ENCODE measurements at regions not wholly inside any gene's neighbourhood (a gene's known extent, or its start where the extent isn't known, plus 50 kb on each side); places are given as distances from the start of the nearest gene placed in this dataset.

GRCh38 chr9:96135076-96135752 is 166.8 kb downstream of the HSD17B3 start:
- H3K9ac ChIP-seq (ENCODE audit: low read depth in 1 of 2, low read length in 2 of 2): no peak overlapping the region
- H3K27ac ChIP-seq (ENCODE audit: low read depth, low read length): no peak overlapping the region
- peaks cover 13 to 25% of the 10 kb centered on the region in 2 donors for H3K4me1 ChIP-seq (ENCODE audit: control insufficient read depth in 1 of 2, insufficient read depth in 2 of 2, low read length in 2 of 2)
- H3K9me3 ChIP-seq (ENCODE audit: control insufficient read depth in 1 of 2, low read length in 2 of 2): no peaks in the 10 kb centered on the region
- peaks cover 0 to 2% of the 10 kb centered on the region in 2 donors for H3K27me3 ChIP-seq (ENCODE audit: control insufficient read depth in 1 of 2, insufficient read depth in 2 of 2, low read length in 2 of 2)
- H3K4me3 ChIP-seq (ENCODE audit: low read depth in 1 of 2, low read length in 2 of 2): no peak overlapping the region
- no peaks in the 10 kb centered on the region for H3K36me3 ChIP-seq (ENCODE audit: control insufficient read depth in 1 of 2, insufficient read depth in 2 of 2, low read length in 2 of 2)

- H3K36me3 ChIP-seq (ENCODE audit: control insufficient read depth in 1 of 2, insufficient read depth in 2 of 2, low read length in 2 of 2): no peaks in the 10 kb centered on the region
- H3K9me3 ChIP-seq (ENCODE audit: control insufficient read depth in 1 of 2, low read length in 2 of 2): no peaks in the 10 kb centered on the region
- no peak overlapping the region for H3K4me3 ChIP-seq (ENCODE audit: low read depth in 1 of 2, low read length in 2 of 2)
- H3K9ac ChIP-seq (ENCODE audit: low read depth in 1 of 2, low read length in 2 of 2): no peak overlapping the region
- H3K4me1 ChIP-seq (ENCODE audit: control insufficient read depth in 1 of 2, insufficient read depth in 2 of 2, low read length in 2 of 2): peaks cover 13 to 19% of the 10 kb centered on the region in 2 donors
- no peak overlapping the region for H3K27ac ChIP-seq (ENCODE audit: low read depth, low read length)
- H3K27me3 ChIP-seq (ENCODE audit: control insufficient read depth in 1 of 2, insufficient read depth in 2 of 2, low read length in 2 of 2): peaks cover 0 to 2% of the 10 kb centered on the region in 2 donors
Observed at GRCh38 chr9:96133321-96134021, 168.5 kb downstream of the HSD17B3 start.

GRCh38 chr9:96131825-96132224 is 170.2 kb downstream of the HSD17B3 start:
- Histone ChIP-seq H3K27ac (ENCODE audit: low read depth, low read length) (no peak overlapping the region), H3K4me1 (ENCODE audit: control insufficient read depth in 1 of 2, insufficient read depth in 2 of 2, low read length in 2 of 2) (peaks cover 8 to 9% of the 10 kb centered on the region in 2 donors), H3K9me3 (ENCODE audit: control insufficient read depth in 1 of 2, low read length in 2 of 2) (no peaks in the 10 kb centered on the region), H3K36me3 (ENCODE audit: control insufficient read depth in 1 of 2, insufficient read depth in 2 of 2, low read length in 2 of 2) (no peaks in the 10 kb centered on the region), H3K27me3 (ENCODE audit: control insufficient read depth in 1 of 2, insufficient read depth in 2 of 2, low read length in 2 of 2) (peaks cover 0 to 2% of the 10 kb centered on the region in 2 donors), H3K4me3 (ENCODE audit: low read depth in 1 of 2, low read length in 2 of 2) (no peak overlapping the region), H3K9ac (ENCODE audit: low read depth in 1 of 2, low read length in 2 of 2) (no peak overlapping the region)

GRCh38 chr9:96130970-96131369 is 171.0 kb downstream of the HSD17B3 start:
- no peak overlapping the region for H3K27ac ChIP-seq (ENCODE audit: low read depth, low read length)
- H3K4me3 ChIP-seq (ENCODE audit: low read depth in 1 of 2, low read length in 2 of 2): no peak overlapping the region
- no peaks in the 10 kb centered on the region for H3K9me3 ChIP-seq (ENCODE audit: control insufficient read depth in 1 of 2, low read length in 2 of 2)
- H3K4me1 ChIP-seq (ENCODE audit: control insufficient read depth in 1 of 2, insufficient read depth in 2 of 2, low read length in 2 of 2): peaks cover 4 to 6% of the 10 kb centered on the region in 2 donors
- H3K27me3 ChIP-seq (ENCODE audit: control insufficient read depth in 1 of 2, insufficient read depth in 2 of 2, low read length in 2 of 2): peaks cover 0 to 2% of the 10 kb centered on the region in 2 donors
- no peaks in the 10 kb centered on the region for H3K36me3 ChIP-seq (ENCODE audit: control insufficient read depth in 1 of 2, insufficient read depth in 2 of 2, low read length in 2 of 2)
- H3K9ac ChIP-seq (ENCODE audit: low read depth in 1 of 2, low read length in 2 of 2): no peak overlapping the region

GRCh38 chr9:96129747-96130146 is 172.2 kb downstream of the HSD17B3 start:
- H3K9ac ChIP-seq (ENCODE audit: low read depth in 1 of 2, low read length in 2 of 2): no peak overlapping the region
- H3K4me3 ChIP-seq (ENCODE audit: low read depth in 1 of 2, low read length in 2 of 2): no peak overlapping the region
- H3K4me1 ChIP-seq (ENCODE audit: control insufficient read depth in 1 of 2, insufficient read depth in 2 of 2, low read length in 2 of 2): no peaks in the 10 kb centered on the region
- H3K36me3 ChIP-seq (ENCODE audit: control insufficient read depth in 1 of 2, insufficient read depth in 2 of 2, low read length in 2 of 2): no peaks in the 10 kb centered on the region
- no peak overlapping the region for H3K27ac ChIP-seq (ENCODE audit: low read depth, low read length)
- H3K27me3 ChIP-seq (ENCODE audit: control insufficient read depth in 1 of 2, insufficient read depth in 2 of 2, low read length in 2 of 2): peaks cover 0 to 2% of the 10 kb centered on the region in 2 donors
- H3K9me3 ChIP-seq (ENCODE audit: control insufficient read depth in 1 of 2, low read length in 2 of 2): no peaks in the 10 kb centered on the region

GRCh38 chr9:96128880-96129279 is 173.1 kb downstream of the HSD17B3 start:
- no peak overlapping the region for H3K27ac ChIP-seq (ENCODE audit: low read depth, low read length)
- H3K27me3 ChIP-seq (ENCODE audit: control insufficient read depth in 1 of 2, insufficient read depth in 2 of 2, low read length in 2 of 2): peaks cover 0 to 2% of the 10 kb centered on the region in 2 donors
- H3K4me3 ChIP-seq (ENCODE audit: low read depth in 1 of 2, low read length in 2 of 2): no peak overlapping the region
- H3K36me3 ChIP-seq (ENCODE audit: control insufficient read depth in 1 of 2, insufficient read depth in 2 of 2, low read length in 2 of 2): no peaks in the 10 kb centered on the region
- H3K9me3 ChIP-seq (ENCODE audit: control insufficient read depth in 1 of 2, low read length in 2 of 2): no peaks in the 10 kb centered on the region
- H3K9ac ChIP-seq (ENCODE audit: low read depth in 1 of 2, low read length in 2 of 2): no peak overlapping the region
- H3K4me1 ChIP-seq (ENCODE audit: control insufficient read depth in 1 of 2, insufficient read depth in 2 of 2, low read length in 2 of 2): no peaks in the 10 kb centered on the region

GRCh38 chr9:96126321-96126881 is 175.6 kb downstream of the HSD17B3 start:
- Histone ChIP-seq H3K27ac (ENCODE audit: low read depth, low read length) (no peak overlapping the region), H3K36me3 (ENCODE audit: control insufficient read depth in 1 of 2, insufficient read depth in 2 of 2, low read length in 2 of 2) (no peaks in the 10 kb centered on the region), H3K4me3 (ENCODE audit: low read depth in 1 of 2, low read length in 2 of 2) (no peak overlapping the region), H3K9me3 (ENCODE audit: control insufficient read depth in 1 of 2, low read length in 2 of 2) (no peaks in the 10 kb centered on the region), H3K4me1 (ENCODE audit: control insufficient read depth in 1 of 2, insufficient read depth in 2 of 2, low read length in 2 of 2) (no peaks in the 10 kb centered on the region), H3K9ac (ENCODE audit: low read depth in 1 of 2, low read length in 2 of 2) (no peak overlapping the region), H3K27me3 (ENCODE audit: control insufficient read depth in 1 of 2, insufficient read depth in 2 of 2, low read length in 2 of 2) (peaks cover 0 to 2% of the 10 kb centered on the region in 2 donors)

- H3K9me3 ChIP-seq (ENCODE audit: control insufficient read depth in 1 of 2, low read length in 2 of 2): no peaks in the 10 kb centered on the region
- no peak overlapping the region for H3K4me3 ChIP-seq (ENCODE audit: low read depth in 1 of 2, low read length in 2 of 2)
- H3K36me3 ChIP-seq (ENCODE audit: control insufficient read depth in 1 of 2, insufficient read depth in 2 of 2, low read length in 2 of 2): no peaks in the 10 kb centered on the region
- no peak overlapping the region for H3K27ac ChIP-seq (ENCODE audit: low read depth, low read length)
- H3K4me1 ChIP-seq (ENCODE audit: control insufficient read depth in 1 of 2, insufficient read depth in 2 of 2, low read length in 2 of 2): no peaks in the 10 kb centered on the region
- no peak overlapping the region for H3K9ac ChIP-seq (ENCODE audit: low read depth in 1 of 2, low read length in 2 of 2)
- no peaks in the 10 kb centered on the region for H3K27me3 ChIP-seq (ENCODE audit: control insufficient read depth in 1 of 2, insufficient read depth in 2 of 2, low read length in 2 of 2)
Observed at GRCh38 chr9:96125624-96126023, 176.4 kb downstream of the HSD17B3 start.

GRCh38 chr9:96122751-96123150 is 179.2 kb downstream of the HSD17B3 start:
- no peak overlapping the region for H3K9ac ChIP-seq (ENCODE audit: low read depth in 1 of 2, low read length in 2 of 2)
- H3K27me3 ChIP-seq (ENCODE audit: control insufficient read depth in 1 of 2, insufficient read depth in 2 of 2, low read length in 2 of 2): no peaks in the 10 kb centered on the region
- no peaks in the 10 kb centered on the region for H3K4me1 ChIP-seq (ENCODE audit: control insufficient read depth in 1 of 2, insufficient read depth in 2 of 2, low read length in 2 of 2)

GRCh38 chr9:96122282-96122681 is 179.7 kb downstream of the HSD17B3 start:
- no peaks in the 10 kb centered on the region for H3K27me3 ChIP-seq (ENCODE audit: control insufficient read depth in 1 of 2, insufficient read depth in 2 of 2, low read length in 2 of 2)

More at GRCh38 chr9:96122751-96123150, 179.2 kb downstream of the HSD17B3 start:
- Histone ChIP-seq H3K36me3 (ENCODE audit: control insufficient read depth in 1 of 2, insufficient read depth in 2 of 2, low read length in 2 of 2) (no peaks in the 10 kb centered on the region), H3K4me3 (ENCODE audit: low read depth in 1 of 2, low read length in 2 of 2) (no peak overlapping the region), H3K9me3 (ENCODE audit: control insufficient read depth in 1 of 2, low read length in 2 of 2) (no peaks in the 10 kb centered on the region), H3K27ac (ENCODE audit: low read depth, low read length) (no peak overlapping the region)

More at GRCh38 chr9:96122282-96122681, 179.7 kb downstream of the HSD17B3 start:
- Histone ChIP-seq H3K9me3 (ENCODE audit: control insufficient read depth in 1 of 2, low read length in 2 of 2) (no peaks in the 10 kb centered on the region), H3K4me1 (ENCODE audit: control insufficient read depth in 1 of 2, insufficient read depth in 2 of 2, low read length in 2 of 2) (peaks cover 0 to 4% of the 10 kb centered on the region in 2 donors), H3K4me3 (ENCODE audit: low read depth in 1 of 2, low read length in 2 of 2) (no peak overlapping the region), H3K36me3 (ENCODE audit: control insufficient read depth in 1 of 2, insufficient read depth in 2 of 2, low read length in 2 of 2) (no peaks in the 10 kb centered on the region), H3K27ac (ENCODE audit: low read depth, low read length) (no peak overlapping the region), H3K9ac (ENCODE audit: low read depth in 1 of 2, low read length in 2 of 2) (no peak overlapping the region)
